Activated CD4-positive, alpha-beta memory T cell treated with anti-CD3 and anti-CD28 coated beads, Interleukin-2, amount 10 ng/mL, durations not matched to agents 7 days and 5 days (primary cell): ENCODE measurements at regions not wholly inside any gene's neighbourhood (a gene's known extent, or its start where the extent isn't known, plus 50 kb on each side); places are given as distances from the start of the nearest gene placed in this dataset.

Source experiments
- CTCF ChIA-PET: fragments of 350-600 bp; sonication (Branson Sonifier 250); formaldehyde crosslinking; loops from one replicate; lab custom pipeline; 2021; ENCODE audit warnings: antibody characterized with exemption, inconsistent platforms; lab: Charles Lee
- POLR2A ChIA-PET: fragments of 350-600 bp; sonication (Branson Sonifier 250); formaldehyde crosslinking; loops from one replicate; lab custom pipeline; 2021; ENCODE audit warnings: antibody characterized with exemption; lab: Charles Lee
- DNase-seq: peaks from one replicate; pipeline ENCODE4 v3.0.0-alpha.2; 2020
- H3K27ac Mint-ChIP-seq: one replicate; pipeline ENCODE4 v1.8.0; 2021; ENCODE audit warnings: mild to moderate bottlenecking, mixed read lengths
- H3K27me3 Mint-ChIP-seq: one replicate; pipeline ENCODE4 v1.8.0; 2021; ENCODE audit warnings: mixed read lengths
- H3K36me3 Mint-ChIP-seq: one replicate; pipeline ENCODE4 v1.8.0; 2021; ENCODE audit warnings: low read depth, mixed read lengths
- H3K4me1 Mint-ChIP-seq: one replicate; pipeline ENCODE4 v1.8.0; 2021; ENCODE audit warnings: mixed read lengths
- H3K4me3 Mint-ChIP-seq: one replicate; pipeline ENCODE4 v1.8.0; 2021; ENCODE audit warnings: mild to moderate bottlenecking, mixed read lengths
- H3K9me3 Mint-ChIP-seq: one replicate; pipeline ENCODE4 v1.8.0; 2021; ENCODE audit warnings: mixed read lengths

- Mint-ChIP-seq H3K27ac (no peak overlapping the region), H3K36me3 (no peaks in the 10 kb centered on the region), H3K27me3 (peaks cover 5% of the 10 kb centered on the region), H3K9me3 (no peaks in the 10 kb centered on the region), H3K4me3 (no peak overlapping the region), H3K4me1 (no peaks in the 10 kb centered on the region)
- ChIA-PET CTCF (interaction anchor here (0.7 to 1.3 kb wide), 2 partner anchors 8 to 15 kb away, joined by 3 read pairs; no protein-coding TSS in a partner anchor), POLR2A (no interaction called here)
- DNase-seq = no peak
Observed at GRCh38 chr14:94690896-94691659, 78.8 kb downstream of the GSC start.

GRCh38 chr14:94690486-94690885 is 78.3 kb downstream of the SERPINA3 start:
- Mint-ChIP-seq H3K36me3 (no peaks in the 10 kb centered on the region), H3K9me3 (no peaks in the 10 kb centered on the region), H3K27ac (no peak overlapping the region), H3K4me1 (no peaks in the 10 kb centered on the region), H3K27me3 (peaks cover 5% of the 10 kb centered on the region), H3K4me3 (no peak overlapping the region)
- no peak for DNase-seq
- CTCF ChIA-PET = interaction anchor here (0.7 to 1.4 kb wide), 6 partner anchors 8 to 671 kb away, joined by 3 to 5 read pairs (median 3); no protein-coding TSS in a partner anchor
- POLR2A ChIA-PET = no interaction called here

GRCh38 chr14:94689985-94690400 is 77.8 kb downstream of the SERPINA3 start:
- peaks cover 5% of the 10 kb centered on the region for H3K27me3 Mint-ChIP-seq

GRCh38 chr14:94689218-94689984 is 77.2 kb downstream of the SERPINA3 start:
- no peaks in the 10 kb centered on the region for H3K4me1 Mint-ChIP-seq
- H3K27ac Mint-ChIP-seq = no peak overlapping the region
- CTCF ChIA-PET = interaction anchor here (0.6 to 1.4 kb wide), 8 partner anchors 11 to 672 kb away, joined by 3 to 5 read pairs (median 3); no protein-coding TSS in a partner anchor
- POLR2A ChIA-PET = interaction anchor here (0.5 kb wide), 1 partner anchor 240 kb away, joined by 3 read pairs; no protein-coding TSS in a partner anchor
- peak; percentile 53 for DNase-seq
- H3K36me3 Mint-ChIP-seq = no peaks in the 10 kb centered on the region
- no peak overlapping the region for H3K4me3 Mint-ChIP-seq
- H3K9me3 Mint-ChIP-seq = no peaks in the 10 kb centered on the region
- peaks cover 5% of the 10 kb centered on the region for H3K27me3 Mint-ChIP-seq

More at GRCh38 chr14:94689985-94690400, 77.8 kb downstream of the SERPINA3 start:
- Mint-ChIP-seq H3K27ac (no peak overlapping the region), H3K36me3 (no peaks in the 10 kb centered on the region), H3K9me3 (no peaks in the 10 kb centered on the region), H3K4me3 (no peak overlapping the region), H3K4me1 (no peaks in the 10 kb centered on the region)
- DNase-seq = no peak
- ChIA-PET CTCF (interaction anchor here (0.6 to 1.4 kb wide), 7 partner anchors 11 to 671 kb away, joined by 3 to 5 read pairs (median 3); no protein-coding TSS in a partner anchor), POLR2A (interaction anchor here (0.5 kb wide), 1 partner anchor 240 kb away, joined by 3 read pairs; no protein-coding TSS in a partner anchor)

GRCh38 chr14:94686511-94687160 is 74.4 kb downstream of the SERPINA3 start:
- ChIA-PET POLR2A (no interaction called here), CTCF (no interaction called here)
- H3K4me1 Mint-ChIP-seq = no peaks in the 10 kb centered on the region
- H3K36me3 Mint-ChIP-seq = no peaks in the 10 kb centered on the region
- H3K4me3 Mint-ChIP-seq = no peak overlapping the region
- no peak for DNase-seq
- no peaks in the 10 kb centered on the region for H3K9me3 Mint-ChIP-seq
- no peak overlapping the region for H3K27ac Mint-ChIP-seq
- H3K27me3 Mint-ChIP-seq = peaks cover 5% of the 10 kb centered on the region

GRCh38 chr14:94685681-94686485 is 73.7 kb downstream of the SERPINA3 start:
- no peak overlapping the region for H3K4me3 Mint-ChIP-seq
- no peak overlapping the region for H3K27ac Mint-ChIP-seq
- DNase-seq = no peak
- H3K9me3 Mint-ChIP-seq = no peaks in the 10 kb centered on the region
- no peaks in the 10 kb centered on the region for H3K4me1 Mint-ChIP-seq
- POLR2A ChIA-PET = no interaction called here
- H3K36me3 Mint-ChIP-seq = no peaks in the 10 kb centered on the region
- CTCF ChIA-PET = no interaction called here
- H3K27me3 Mint-ChIP-seq = peaks cover 5% of the 10 kb centered on the region

GRCh38 chr14:94685166-94685581 is 73.0 kb downstream of the SERPINA3 start:
- ChIA-PET POLR2A (no interaction called here), CTCF (no interaction called here)
- no peak overlapping the region for H3K4me3 Mint-ChIP-seq
- DNase-seq = no peak
- H3K4me1 Mint-ChIP-seq = no peaks in the 10 kb centered on the region
- H3K27ac Mint-ChIP-seq = no peak overlapping the region
- H3K27me3 Mint-ChIP-seq = peaks cover 3% of the 10 kb centered on the region
- no peaks in the 10 kb centered on the region for H3K9me3 Mint-ChIP-seq
- H3K36me3 Mint-ChIP-seq = no peaks in the 10 kb centered on the region

- Mint-ChIP-seq H3K27ac (no peak overlapping the region), H3K36me3 (no peaks in the 10 kb centered on the region), H3K9me3 (no peaks in the 10 kb centered on the region), H3K4me1 (no peaks in the 10 kb centered on the region), H3K4me3 (no peak overlapping the region), H3K27me3 (no peaks in the 10 kb centered on the region)
- CTCF ChIA-PET = no interaction called here
- POLR2A ChIA-PET = no interaction called here
- no peak for DNase-seq
Observed at GRCh38 chr14:94682736-94683135, 70.5 kb downstream of the SERPINA3 start.

GRCh38 chr14:94682061-94682516 is 69.9 kb downstream of the SERPINA3 start:
- Mint-ChIP-seq H3K9me3 (no peaks in the 10 kb centered on the region), H3K27me3 (no peaks in the 10 kb centered on the region), H3K4me3 (no peak overlapping the region), H3K27ac (no peak overlapping the region), H3K36me3 (no peaks in the 10 kb centered on the region), H3K4me1 (no peaks in the 10 kb centered on the region)
- ChIA-PET POLR2A (no interaction called here), CTCF (no interaction called here)
- DNase-seq = no peak

- CTCF ChIA-PET = no interaction called here
- H3K4me1 Mint-ChIP-seq = no peaks in the 10 kb centered on the region
- H3K27me3 Mint-ChIP-seq = no peaks in the 10 kb centered on the region
- POLR2A ChIA-PET = no interaction called here
- DNase-seq = no peak
- no peaks in the 10 kb centered on the region for H3K9me3 Mint-ChIP-seq
- H3K36me3 Mint-ChIP-seq = no peaks in the 10 kb centered on the region
- no peak overlapping the region for H3K27ac Mint-ChIP-seq
- H3K4me3 Mint-ChIP-seq = no peak overlapping the region
Observed at GRCh38 chr14:94681300-94682060, 69.3 kb downstream of the SERPINA3 start.

GRCh38 chr14:94680862-94681288 is 68.7 kb downstream of the SERPINA3 start:
- Mint-ChIP-seq H3K9me3 (no peaks in the 10 kb centered on the region), H3K36me3 (no peaks in the 10 kb centered on the region), H3K4me1 (no peaks in the 10 kb centered on the region), H3K27ac (no peak overlapping the region), H3K4me3 (no peak overlapping the region), H3K27me3 (peaks cover under 1% of the 10 kb centered on the region)
- ChIA-PET CTCF (no interaction called here), POLR2A (no interaction called here)
- DNase-seq = no peak
